Left hindlimb (tissue), 1 donor: ENCODE measurements at regions not wholly inside any gene's neighbourhood (a gene's known extent, or its start where the extent isn't known, plus 50 kb on each side); places are given as distances from the start of the nearest gene placed in this dataset.

ENCODE experiments used
- DNase-seq: peaks from one replicate; pipeline ENCODE4 v3.0.0-alpha.2; 2018

GRCh38 chr5:159422910-159423309, 92.6 kb upstream of the IL12B start:
- DNase-seq, result no peak

- DNase-seq, result no peak
Measured at GRCh38 chr5:159424123-159424522, 93.8 kb upstream of the IL12B start.

GRCh38 chr5:159426694-159427093, 96.4 kb upstream of the IL12B start:
- DNase-seq, result no peak

DNA sequence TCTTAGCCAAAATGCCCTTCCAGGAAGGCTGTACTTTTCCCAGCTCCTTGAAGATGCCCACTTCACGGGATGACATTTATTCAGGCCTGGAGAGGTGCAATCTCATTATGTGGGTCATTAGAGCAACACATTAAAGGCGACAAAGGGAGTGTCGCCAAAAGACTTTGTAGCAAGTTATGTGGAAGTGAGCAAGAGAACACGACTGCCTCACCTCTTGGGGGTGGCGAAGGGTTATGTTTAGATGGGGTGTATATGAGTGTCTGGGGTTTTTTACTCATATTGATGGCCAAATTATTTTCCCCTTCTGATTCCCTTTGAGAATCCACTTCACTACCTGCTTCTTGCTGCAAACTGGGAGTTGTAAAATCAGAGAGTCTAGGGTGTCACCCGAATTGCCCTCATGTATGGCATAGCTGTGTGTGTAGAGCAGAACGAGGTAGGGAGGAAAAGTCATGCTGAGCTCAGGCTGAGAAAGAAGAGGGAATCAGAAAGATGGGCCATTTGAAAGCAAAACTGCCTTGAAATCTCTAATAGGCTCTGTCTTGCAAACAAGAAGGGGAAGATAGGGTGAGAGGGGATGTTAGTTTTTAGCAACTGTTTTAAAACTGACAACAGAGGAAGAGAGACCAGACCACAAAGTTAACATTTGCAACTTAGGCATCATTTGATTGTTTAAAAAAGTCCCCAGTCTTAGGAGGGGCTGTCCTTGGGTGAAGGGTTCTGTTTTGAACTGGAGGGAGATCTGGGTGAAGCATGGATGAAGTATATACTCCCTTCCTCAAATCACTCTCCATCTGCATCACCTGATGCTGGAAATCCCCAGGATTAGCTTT, 97.1 kb upstream of the IL12B start:
- no peak for DNase-seq

GRCh38 chr5:159430361-159431012, 100.2 kb upstream of the IL12B start:
- no peak for DNase-seq

DNA sequence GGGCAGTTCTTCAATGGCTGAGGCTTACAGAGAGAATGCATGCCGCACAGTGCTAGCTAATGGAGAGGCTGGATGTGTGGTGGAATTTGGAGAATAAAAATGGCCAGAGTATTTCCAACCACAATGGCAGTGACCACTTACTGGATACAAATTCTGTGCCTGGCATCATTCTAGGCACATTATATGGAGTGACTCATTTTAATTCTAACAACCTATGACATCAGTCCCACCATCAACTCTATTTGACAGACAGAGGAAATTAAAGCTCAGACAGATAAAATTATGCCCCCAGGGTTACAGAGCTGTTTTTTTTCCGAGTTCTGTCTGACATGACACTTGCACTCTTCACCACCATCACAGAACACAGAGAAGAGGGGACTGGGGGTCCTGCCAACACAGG, 105.6 kb upstream of the IL12B start:
- no peak for DNase-seq

GRCh38 chr5:159438092-159438491, 107.8 kb upstream of the IL12B start:
- DNase-seq, result no peak

DNA sequence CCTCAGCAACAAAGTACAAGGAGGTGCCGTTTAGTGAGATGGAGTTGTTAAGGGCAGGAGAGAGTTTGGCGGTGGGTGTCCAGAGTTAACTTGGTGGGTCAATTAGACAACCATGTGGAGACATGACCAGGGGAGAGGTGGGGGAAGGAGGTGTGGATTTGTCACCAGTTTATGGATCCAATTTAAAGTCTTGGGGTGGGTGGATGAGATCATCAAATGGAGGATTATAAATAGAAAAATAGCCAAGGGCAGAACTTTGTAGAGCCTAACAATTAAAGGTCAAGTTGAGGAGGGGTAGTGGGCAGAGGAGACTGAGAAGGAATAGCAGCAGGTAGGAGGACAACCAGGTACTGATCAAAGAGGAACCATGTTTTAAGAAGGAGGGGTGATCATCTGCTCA, 108.7 kb upstream of the IL12B start:
- no peak for DNase-seq

DNA sequence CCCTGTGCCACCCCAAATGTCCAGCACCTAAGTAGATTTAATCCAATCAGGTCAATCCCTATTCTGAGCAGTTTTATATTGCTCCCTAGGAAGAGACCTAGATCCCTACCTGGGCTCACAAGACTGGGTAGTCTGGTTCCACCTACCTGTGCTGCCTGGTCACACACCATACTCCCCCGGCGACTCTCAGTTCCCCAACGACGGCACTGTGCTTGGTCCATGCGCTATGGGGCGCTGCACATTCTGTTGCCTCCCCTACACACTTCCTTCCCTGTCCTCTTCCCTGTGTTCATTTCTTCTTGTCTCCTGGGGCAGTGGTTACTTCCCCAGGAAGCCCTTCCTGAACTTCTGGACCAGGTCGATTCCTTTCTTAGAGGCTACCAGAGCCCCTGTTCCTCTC, 109.9 kb upstream of the IL12B start:
- DNase-seq, result no peak

- DNase-seq, result no peak
Measured at GRCh38 chr5:159440968-159441367, 110.7 kb upstream of the IL12B start.

DNA sequence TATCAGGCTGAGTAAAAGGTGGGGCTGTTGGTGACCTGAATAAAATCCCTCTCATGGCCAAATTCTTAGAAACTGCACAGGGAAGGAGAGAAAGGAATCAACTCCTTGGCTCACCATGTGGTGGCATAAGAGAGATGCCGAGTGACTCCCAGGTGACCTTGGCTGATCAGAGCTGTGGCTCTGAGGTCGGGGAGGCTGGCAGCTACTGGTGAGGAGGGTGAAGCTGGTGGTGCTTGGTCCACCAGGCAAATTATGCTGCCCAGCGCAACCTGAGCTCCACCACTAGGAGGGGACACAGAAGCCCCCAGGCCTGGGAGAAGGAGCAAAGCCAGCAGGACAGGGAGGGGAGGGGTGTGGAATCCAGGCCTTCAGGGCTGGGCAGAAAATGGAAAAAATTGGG, 111.2 kb upstream of the IL12B start:
- no peak for DNase-seq

- no peak for DNase-seq
Measured at GRCh38 chr5:159442206-159442850, 112.0 kb upstream of the IL12B start.

DNA sequence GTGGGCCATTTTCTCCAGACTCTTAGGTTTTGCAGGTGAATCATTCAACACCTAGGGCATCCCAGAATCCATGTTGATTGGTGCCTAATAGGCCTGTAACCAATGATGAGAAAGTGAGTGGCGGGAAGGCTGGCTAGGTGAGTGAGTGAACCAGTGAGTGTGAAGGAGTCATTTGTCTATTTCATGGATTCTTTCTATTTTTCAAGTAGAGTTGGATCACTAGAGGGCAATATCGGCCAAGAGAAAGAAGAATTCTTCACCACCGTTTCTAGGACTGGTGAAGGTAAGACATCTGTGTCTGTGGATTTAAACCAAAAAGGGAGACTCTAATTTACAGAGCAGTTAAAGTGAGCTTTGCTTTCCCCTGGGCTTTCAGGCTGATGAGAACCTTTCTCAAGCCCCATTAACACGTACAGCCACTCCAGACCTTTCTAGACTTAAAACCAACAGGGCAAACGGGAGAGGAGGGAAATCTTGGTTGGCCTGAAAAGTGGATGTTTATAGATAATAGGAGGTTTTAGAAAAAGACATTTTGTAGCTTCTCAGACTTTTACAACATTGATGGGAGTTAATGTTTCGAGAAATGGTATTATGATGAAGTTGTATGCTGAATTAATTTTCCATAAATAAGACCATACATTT, 114.3 kb upstream of the IL12B start:
- no peak for DNase-seq

DNA sequence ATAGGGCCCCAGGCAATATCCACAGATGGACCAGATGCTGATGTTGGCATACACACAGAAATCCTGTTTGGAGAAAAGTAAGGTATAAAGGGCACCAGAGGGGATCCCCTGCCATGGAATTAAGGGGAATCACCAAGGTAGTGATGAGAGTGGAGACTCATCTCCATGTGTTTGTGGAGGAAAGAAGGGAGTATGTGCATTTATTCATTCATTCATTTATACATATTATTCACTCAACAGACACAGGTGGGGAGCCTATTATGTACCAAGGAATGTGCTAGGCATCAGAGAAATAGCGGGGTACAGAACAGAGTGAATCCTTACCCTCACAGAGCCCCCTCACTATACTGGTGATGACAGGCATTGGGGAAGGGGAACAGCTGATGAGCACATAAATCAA, 116.8 kb upstream of the IL12B start:
- no peak for DNase-seq

DNA sequence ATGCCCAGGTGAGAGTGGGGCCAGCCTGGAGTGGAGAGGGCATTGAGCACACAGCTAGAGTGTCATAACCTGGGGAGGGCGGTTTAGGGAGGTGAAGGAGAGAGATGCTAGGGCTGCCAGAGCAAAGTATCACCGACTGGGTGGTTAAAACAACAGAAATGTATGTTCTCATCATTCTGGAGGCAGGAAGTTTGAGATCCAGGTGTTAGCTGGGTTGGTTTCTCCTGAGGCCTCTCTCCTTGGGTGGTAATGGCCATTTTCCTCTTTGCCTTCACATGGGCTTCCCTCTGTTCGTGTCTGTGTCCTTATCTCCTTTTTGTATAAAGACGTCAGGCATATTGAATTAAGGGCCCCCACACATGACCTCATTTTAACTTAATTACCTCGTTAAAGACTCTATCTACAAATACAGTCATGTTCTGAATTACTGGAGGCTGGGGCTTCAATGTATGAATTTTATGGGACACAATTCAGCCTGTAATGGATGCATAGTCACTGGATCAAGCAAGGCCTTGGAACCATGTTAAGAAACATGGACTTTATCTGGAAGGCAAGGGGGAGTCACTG, 118.6 kb upstream of the IL12B start:
- DNase-seq, result no peak

DNA sequence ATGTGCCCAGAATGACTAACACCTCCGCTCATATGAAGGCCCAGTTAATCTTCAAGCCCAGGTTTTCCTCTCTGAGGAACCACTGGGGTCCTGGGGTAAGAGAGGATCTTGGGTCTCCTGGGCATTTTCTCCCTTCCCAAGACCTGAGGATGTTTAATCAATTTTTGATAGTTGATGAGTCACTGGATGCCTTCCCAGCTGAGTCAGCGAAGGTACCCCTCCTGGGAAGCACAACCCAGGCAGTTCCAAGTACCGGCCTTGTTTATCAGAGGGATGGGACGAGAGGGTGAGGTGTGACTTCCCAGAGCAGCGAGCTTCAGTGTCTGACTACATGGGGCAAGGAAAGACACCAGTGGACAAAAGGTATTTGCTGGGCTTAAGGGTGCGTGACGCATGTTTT, 119.6 kb upstream of the IL12B start:
- no peak for DNase-seq

- DNase-seq, result no peak
Measured at GRCh38 chr5:159450417-159450816, 120.1 kb upstream of the IL12B start.

- no peak for DNase-seq
Measured at GRCh38 chr5:159451197-159452052, 121.1 kb upstream of the IL12B start.

DNA sequence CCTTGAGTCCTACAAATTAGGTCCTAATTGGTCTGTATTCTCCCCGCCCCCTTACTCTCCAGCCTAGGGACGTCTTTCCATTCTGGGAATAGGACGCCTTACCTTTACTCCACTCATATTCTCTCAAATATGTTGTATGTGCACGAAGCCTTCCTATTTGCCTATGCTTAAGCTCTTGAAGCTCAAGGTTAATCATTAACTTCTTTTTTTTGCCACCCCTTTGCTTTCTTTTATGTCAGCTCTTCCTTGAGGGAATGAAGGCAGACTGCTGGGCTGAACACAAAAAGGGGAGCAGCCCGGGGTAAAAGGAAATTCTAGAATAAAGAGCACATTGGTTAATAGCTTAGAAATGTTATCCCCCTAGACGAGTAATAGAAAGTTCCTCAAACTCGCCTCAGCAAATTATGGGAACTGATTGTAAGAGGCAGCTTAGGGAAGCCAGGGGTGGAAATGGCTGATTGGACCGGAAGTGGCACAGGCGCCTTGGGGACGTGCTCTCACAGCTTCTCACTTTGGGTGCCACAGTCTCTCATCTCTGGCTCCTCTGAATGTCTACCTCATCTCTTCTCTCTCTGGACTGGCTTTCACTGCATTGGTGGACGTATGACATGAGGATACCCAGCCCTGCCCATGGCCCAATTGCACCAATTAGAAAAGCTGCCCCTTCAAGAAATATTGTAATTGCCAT, 122.3 kb upstream of the IL12B start:
- DNase-seq, result no peak

GRCh38 chr5:159453209-159453608, 122.9 kb upstream of the IL12B start:
- no peak for DNase-seq

DNA sequence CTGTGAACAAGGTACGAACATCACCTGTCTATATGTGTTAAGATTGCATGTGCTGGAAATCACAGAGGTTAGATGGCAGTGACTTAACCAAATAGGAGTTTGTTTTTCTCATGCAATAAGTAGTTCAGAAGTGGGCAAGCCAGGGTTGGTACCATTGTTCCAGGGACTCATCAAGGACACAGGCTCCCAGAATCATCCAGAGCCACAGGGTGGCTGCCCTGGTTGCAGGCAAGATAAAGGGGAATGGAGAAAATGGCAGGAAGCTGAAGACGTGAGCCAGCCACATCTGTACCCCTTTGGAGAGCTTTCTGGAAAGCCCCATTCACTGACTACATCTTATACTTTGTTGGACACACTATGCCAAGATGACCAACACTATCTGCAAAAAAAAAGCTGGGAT, 126.0 kb upstream of the IL12B start:
- DNase-seq, result no peak
